GM12891 (cell line): ENCODE measurements at regions not wholly inside any gene's neighbourhood (a gene's known extent, or its start where the extent isn't known, plus 50 kb on each side); places are given as distances from the start of the nearest gene placed in this dataset.

ENCODE experiments used
- PAX5 ChIP-seq: IDR thresholded peaks from 2 replicates; pipeline ENCODE4 v1.6.1; 2011; ENCODE audit warnings: low read length, moderate library complexity, mild to moderate bottlenecking; ENCODE audit not compliant: insufficient read depth, severe bottlenecking
- POLR2A ChIP-seq: IDR thresholded peaks from 2 replicates; pipeline ENCODE4 v1.6.1; 2011; ENCODE audit warnings: low read depth, low read length, control low read depth
- POLR2AphosphoS5 ChIP-seq: IDR thresholded peaks from 2 replicates; pipeline ENCODE4 v1.6.1; 2011; ENCODE audit warnings: low read depth, low read length, control low read depth
- POU2F2 ChIP-seq: IDR thresholded peaks from 2 replicates; pipeline ENCODE4 v1.6.1; 2011; ENCODE audit warnings: low read depth, mild to moderate bottlenecking, control low read depth, low read length, moderate library complexity
- SPI1 ChIP-seq: IDR thresholded peaks from 2 replicates; pipeline ENCODE4 v1.6.1; 2011; ENCODE audit warnings: low read depth, low read length, control low read depth
- TAF1 ChIP-seq: IDR thresholded peaks from 2 replicates; pipeline ENCODE4 v1.6.1; 2011; ENCODE audit warnings: low read depth, low read length, control low read depth

- TF ChIP-seq POLR2AphosphoS5 = no peak
- TF ChIP-seq POLR2A = no peak
- no peak for TF ChIP-seq SPI1
- no peak for TF ChIP-seq PAX5
- TF ChIP-seq TAF1 = no peak
- TF ChIP-seq POU2F2 = no peak
These were observed 77.3 kb downstream of the EMX2 start for GRCh38 chr10:117619707-117620405.
